ENCODE measurements at regions not wholly inside any gene's neighbourhood (a gene's known extent, or its start where the extent isn't known, plus 50 kb on each side); places are given as distances from the start of the nearest gene placed in this dataset.
"Not testable (repeated sequence)": the region's sequence is repeated elsewhere in the genome, so short reads cannot be mapped to it uniquely, and the experiment has no call there.

DNA sequence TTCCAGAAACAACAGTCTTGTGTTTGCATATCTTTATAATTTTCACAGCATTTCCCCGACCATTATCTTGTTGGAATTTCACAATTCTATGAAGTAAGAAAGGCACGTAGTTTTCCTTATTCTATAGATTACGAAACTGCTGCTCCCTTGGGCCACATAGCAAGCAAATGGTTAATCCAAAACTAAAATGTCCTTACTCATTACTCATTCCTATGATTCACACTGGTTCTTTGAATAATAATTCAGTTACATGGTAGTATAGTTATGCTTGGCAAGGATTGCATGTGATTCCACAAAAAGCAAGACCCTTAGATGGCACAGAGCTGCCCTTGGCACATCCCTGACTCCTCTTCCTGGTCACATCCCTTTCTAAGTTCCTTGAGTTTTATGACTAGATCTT, 51.2 kb downstream of the OR13H1 start:
- no peak for DNase-seq (ENCODE audit: low spot score)

DNA sequence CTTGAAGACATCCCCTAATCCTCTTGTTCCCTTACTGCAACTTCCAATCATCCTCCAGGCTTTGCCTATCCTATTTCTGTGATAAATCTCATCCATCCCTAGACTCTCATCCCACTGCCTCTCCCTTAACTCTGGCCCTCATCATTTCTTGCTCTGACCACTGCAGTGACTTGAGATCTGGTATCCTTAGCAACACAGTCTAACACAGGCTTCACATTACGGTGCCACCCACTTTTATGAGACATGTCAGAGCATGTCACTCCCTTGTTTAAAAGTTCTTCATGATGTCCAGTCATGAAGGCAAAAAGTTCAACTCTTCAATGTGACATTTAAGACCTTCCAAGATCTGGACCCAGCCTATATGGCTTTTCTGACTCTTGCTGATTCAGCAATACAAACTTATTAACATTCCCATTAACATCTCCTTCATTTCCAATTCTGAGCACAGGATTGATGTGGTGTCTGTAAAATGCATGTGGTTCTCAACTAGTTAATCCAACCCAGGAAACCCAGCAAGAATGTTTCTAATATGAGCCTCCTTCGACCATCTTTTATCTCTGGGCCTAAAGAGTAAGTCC, 64.0 kb downstream of the OR13H1 start:
- DNase-seq (ENCODE audit: low spot score) = no peak

DNA sequence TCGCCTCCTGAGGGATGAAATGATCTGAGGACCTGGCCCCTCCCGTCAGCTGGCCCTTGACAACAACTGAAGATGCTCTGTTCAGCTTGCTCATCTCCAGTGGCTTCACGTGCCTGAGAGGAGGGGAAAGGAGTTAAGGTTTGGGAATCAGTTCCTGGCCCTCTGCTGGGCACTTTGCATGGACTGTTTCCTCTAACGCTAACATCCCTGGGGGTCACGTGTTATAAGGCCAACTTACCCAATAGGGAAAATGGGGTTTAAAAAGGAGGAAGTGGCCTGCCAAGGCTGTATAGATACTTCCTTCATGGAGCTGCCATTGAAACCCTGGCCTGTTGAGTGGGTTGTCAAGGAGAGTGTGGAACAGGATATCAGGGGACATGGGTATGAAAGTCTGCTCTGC, 65.6 kb downstream of the OR13H1 start:
- no peak for DNase-seq (ENCODE audit: low spot score)

DNA sequence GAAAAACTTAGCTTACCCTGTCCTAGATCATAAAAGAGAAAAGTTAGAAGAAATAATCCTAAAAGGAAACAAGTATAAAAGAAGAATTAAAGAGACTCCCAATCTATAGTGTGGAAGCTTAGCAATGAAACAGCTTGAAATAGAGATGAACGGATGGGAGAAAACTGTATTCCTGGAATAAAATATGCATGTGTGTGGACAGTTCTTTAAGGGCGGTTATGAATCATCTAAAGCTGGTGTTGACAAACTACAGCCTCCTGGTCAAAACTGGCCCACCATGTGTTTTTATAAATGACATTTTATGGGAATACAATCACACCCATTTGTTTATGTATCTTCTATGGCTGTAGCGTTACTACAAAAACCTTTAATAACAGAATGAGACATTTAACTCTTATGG, 69.4 kb downstream of the OR13H1 start:
- no peak for DNase-seq (ENCODE audit: low spot score)

DNA sequence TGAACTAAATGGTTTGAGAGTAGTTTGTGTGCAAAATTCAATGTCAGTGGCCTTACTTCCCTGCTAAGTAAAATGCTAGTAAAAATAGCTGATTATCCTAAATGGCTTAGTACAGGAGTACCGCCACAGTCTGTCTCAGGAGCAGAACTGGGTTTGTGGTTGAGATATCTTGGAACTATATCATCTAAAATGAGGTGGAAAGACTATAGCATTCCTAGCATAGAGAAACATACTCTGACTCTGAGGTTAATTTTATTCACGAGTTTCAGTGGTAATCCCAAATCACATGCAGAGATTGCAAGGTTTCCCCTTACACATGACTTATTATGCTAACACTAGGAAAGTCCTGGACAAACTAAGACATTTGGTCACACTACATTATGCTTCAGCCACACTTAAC, 70.4 kb downstream of the OR13H1 start:
- no peak for DNase-seq (ENCODE audit: low spot score)

DNA sequence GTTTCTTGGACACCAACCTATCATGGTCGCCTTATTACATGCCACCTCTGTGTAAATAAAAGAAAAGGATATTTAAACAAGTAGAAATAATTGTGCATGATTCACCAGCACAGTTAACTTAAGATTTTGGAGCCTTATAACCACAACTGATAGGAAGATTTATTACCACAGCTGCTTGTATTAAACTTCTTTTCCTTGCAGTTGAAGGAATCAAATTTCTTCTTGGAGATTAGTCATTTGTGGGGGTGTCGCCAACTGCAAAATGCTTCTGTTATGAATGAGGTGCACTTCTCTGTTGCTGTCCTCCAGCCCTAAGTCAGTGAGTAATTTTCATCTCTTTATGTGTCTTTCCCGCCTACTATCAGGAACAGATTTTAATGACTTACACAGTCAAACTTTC, 73.3 kb downstream of the OR13H1 start:
- DNase-seq (ENCODE audit: low spot score) = no peak

DNA sequence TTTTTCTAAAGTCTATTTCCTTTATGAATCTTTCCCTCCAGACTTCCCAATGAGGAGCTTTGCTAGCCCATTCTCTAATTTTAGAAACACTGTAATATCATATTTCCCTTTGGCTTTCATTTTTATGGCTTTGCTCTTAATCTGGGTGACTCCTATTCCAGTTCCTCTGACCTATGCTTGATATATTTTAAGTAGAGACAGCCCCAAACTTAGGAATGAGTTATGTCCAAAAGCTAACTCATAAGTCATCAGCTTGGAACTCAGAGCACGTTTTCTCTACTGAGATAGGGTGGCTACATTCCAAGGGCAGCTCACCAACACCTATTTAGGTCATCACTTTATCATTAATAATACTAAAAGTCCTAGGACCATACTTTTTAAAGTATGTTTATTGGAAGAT, 77.8 kb downstream of the OR13H1 start:
- no peak for DNase-seq (ENCODE audit: low spot score)

DNA sequence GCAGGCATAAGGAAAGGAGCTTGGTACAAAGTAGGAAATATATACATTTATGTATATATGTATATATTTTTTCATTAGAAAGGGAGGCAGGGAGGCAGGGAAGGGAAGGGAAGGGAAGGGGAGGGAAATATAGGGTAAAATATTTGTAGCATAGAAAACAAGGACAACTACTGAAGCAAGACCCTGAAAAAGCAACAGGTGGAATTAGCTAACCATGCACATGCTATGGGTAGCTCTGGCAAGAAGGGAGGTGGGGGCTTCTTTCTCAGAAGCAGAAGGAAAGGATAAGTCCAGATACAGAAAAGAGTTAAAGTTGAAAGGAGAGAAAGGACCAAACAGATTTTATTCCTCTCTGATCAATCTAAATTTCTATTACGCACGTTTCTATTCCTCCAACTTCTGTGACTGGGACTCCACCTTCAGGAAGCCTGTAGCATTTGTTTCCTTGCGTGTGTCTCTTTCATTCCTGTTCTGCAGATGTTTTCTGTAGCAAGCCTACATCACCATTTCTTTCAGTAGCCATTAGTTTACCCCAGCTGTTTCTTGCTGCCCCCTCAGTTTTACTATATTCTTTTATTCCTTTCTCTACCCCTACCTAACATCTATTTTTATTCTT, 82.9 kb downstream of the OR13H1 start:
- DNase-seq (ENCODE audit: low spot score) = no peak

DNA sequence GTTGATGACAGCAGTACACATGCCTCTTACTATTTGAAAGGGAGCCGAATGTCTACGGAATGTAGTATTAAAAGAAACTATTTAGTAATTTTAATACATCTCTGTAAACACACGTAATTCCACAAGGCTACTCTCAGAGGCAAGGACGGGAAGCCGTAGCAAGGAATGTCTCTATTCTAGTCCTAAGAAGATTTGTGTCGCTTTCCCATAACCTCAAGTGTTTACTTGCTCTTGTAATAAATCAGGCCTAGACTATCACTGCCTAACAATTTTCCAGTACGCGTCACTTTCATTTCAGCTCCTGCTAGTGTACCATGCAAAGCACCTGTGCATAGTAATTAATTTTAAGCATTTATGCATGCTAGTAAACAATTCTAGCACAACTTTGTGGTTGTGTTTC, 86.7 kb downstream of the OR13H1 start:
- no peak for DNase-seq (ENCODE audit: low spot score)

DNA sequence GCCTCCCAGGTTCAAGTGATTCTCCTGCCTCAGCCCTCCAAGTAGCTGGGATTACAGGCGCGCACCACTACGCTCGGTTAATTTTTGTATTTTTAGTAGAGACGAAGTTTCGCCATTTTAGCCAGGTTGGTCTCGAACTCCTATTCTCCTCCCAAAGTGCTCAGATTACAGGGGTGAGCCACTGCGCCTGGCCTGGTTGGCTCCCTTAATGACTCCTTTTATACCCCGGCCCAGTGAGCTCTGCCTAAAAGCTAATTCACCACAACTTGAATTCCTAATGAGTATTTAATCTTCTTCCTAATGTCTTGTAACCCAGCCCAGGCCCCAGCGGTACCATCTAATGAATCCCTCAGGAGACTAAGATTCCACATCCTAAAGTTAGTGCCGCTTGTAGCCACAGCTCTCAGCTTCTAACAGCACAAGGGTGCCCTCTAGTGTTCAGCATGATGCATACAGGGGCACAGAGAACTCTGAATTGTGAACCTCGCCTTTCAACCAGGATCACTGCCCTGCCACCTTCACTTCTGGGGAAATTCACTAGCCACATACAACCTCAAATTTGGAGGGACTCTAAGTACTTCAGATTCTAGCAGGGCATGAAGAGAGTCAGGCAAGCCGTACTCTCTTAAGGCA, 89.5 kb downstream of the OR13H1 start:
- peak; percentile 47 for DNase-seq (ENCODE audit: low spot score)

DNA sequence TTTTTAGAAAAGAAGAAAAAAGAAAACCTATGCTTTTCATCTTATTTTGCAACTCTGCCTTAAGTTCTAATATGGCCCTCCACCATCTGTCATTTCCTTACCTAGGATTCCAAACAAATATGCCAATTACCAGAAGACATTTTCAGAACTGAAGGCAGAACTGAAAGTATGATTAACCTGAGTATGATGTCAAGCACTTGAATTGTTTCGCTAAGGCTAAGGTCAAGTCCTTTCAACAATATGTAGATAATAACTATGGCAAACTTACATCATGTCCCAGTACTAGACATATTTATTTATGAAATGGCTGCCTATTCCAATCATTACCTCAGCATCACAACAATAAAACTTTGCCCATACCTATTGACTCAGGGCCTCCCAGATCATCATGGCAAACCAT, 91.0 kb downstream of the OR13H1 start:
- DNase-seq (ENCODE audit: low spot score) = no peak

DNA sequence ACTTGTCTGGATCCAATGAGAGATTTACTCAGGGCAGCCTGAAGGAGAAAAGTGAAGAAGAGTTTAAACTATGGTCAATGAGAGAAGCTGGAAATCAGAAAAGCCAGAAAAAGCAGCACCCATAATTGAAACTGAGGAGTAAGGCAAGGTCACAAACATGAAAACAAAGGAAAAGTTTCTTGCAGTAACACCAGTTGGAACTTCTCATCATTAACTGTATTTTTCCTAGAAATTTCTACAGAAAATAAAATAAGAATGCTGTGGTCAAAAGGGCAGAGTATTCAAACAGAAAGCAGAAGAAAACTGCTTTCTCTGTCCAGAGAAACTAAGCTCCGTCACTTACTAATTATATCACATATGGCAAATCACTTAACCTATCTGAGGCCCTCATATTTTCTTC, 102.2 kb downstream of the OR13H1 start:
- DNase-seq (ENCODE audit: low spot score) = no peak

DNA sequence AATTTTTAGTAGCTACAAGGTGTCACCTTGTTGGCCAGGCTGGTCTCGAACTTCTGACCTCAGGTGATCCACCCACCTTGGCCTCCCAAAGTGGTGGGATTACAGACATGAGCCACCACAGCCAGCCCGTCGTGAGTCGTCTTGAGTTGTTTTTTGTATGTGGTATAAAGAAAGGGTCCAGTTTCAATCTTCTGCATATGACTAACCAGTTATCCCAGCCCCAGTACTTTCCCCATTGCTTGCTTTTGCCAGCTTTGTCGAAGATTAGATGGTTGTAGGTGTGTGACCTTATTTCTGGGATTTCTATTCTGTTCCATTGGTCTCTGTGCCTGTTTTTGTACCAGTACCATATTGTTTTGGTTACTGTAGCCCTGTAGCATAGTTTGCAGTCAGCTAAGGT, 105.9 kb downstream of the OR13H1 start:
- DNase-seq (ENCODE audit: low spot score) = no peak

DNA sequence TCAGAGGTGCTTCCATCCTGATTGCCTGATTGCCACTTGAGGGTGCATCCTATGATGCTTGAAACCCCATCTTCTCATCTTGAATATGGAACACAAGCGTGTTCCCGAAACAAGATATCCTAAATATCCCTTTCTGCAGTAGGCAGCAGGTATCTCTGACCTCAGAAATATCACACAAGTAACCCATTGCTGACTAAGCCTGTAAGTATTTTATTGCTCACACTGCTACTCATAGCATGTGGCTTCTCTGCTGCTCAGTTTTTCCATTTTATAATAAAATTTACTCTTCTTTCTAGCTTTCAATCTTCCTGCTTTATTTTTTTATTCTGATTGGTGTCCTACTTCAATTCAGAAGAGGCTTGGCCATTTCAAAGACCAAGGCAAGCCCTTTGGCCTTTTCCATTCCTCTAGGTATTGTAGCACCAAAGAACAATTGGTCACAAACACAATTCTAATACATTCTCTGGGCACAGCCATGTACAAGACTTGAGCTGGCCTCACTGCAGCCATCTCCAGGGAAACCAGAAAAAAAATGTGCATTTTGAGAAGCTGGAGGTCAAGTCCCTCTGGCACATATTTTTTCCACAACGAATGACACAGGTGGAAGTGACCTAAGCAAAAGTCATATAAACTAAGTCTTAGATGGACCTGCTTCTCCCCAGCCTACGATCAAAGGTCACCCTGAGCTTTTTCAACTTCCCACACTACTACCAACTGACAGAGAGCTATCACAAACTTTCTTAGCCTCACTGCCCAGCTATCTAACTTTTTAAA, 107.0 kb downstream of the OR13H1 start:
- DNase-seq (ENCODE audit: low spot score) = no peak

DNA sequence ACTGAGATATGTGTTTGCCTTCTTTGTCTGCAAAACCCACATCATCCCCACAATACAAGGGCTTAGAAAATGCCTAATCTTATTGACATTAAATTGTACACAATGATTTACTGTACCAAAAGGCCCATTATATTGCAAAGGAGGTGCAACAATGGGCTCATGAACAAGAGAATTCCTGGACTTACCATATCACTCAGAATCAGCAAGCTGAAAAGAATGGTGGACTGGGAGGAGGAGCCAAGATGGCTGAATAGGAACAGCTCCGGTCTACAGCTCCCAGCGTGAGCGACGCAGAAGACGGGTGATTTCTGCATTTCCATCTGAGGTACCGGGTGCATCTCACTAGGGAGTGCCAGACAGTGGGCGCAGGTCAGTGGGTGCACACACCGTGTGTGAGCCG, 119.9 kb downstream of the OR13H1 start:
- DNase-seq (ENCODE audit: low spot score) = not testable (repeated sequence)

DNA sequence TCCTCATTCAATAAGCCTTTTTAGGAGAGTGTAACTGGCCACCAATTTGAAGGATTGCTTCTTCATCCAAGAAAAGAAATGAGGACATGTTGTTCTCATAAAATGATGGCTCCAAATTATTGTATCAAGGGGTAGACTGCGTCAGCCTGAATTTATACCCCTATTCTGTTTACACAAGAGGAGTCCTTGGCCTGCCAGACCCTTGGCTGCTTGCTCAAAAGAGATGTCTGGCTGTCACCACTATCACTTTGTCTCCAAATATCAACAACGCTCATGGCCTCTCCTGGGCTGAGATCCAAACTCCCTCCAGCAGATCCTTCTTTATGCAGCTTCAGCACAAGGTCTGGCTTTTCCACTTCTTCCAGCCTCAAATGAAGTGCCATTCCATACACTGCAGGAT, 127.9 kb downstream of the OR13H1 start:
- DNase-seq (ENCODE audit: low spot score) = no peak

DNA sequence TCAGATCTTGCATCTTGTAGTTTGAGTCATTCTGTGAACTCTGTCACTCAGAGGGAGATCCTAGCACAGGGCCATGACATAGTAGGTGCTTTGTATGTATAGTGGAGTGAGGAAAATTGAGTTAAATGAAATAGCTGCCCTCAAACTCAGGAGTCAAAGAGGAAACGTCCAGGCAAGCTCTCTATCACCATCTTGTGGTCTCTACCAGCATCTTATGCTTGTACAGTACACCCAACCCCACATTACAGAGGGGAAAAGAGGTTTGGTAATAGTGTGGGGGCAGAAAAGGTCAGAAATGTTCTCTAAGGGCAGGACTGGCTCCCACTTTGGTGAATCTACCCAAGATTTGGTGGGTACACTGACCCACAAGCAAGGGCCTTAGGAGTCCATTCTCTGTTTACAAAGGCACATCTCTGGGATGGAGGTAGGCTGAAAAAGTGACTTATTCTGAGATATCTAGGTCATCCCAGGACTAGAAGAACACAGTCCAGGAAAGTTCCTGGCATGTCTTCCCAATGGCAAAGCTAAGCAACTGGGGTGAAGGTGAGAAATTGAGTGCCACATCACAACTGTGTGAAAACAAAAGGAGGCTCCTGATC, 131.8 kb downstream of the OR13H1 start:
- no peak for DNase-seq (ENCODE audit: low spot score)

DNA sequence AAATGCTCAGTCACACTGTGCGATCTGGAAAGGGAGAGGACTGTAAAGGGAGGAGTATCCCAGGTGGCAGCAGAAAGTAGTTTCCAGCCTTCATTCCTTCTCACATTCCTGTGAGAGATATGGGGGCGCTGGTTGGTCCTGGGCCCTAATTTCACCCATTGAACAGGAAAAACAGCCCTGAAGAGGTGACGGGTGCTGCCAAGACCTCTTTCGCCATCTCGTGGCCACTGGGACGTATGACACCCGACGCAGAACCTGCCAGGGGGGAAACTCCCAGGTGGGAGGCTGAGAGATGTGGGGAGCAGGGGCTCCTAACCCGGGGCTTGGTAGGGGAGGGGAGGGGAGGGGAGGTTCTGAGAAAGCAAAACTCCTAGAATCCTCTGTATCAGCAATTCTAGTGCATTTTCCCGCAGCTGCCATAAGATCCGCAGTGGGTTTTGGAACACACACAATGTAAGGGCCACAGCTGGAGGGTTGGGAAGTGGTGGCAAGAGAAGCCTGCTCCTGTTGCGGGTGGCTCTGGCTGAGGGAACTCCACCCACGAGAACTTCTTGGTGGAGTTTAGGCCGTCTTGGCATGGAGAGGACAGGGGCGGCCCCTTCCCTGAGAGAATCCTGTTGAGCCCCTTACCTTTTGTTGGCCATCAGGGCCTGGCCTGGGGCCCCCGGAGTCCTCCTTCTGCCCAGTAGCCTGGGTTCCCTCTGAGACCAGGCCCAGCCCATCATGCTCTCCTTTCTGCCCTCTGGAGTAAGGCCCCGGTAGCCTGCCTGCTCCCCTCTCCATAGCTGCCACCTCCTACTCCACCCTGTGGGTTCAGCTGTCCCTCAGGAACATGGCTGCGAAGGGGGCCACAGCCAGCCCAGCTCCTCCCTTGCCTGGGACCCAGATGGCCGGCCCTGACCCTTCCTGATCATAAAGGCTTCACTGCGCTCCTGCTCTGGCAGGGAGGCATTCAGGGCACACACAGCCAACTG, 134.1 kb downstream of the OR13H1 start:
- peak; percentile 2 for DNase-seq (ENCODE audit: low spot score)

DNA sequence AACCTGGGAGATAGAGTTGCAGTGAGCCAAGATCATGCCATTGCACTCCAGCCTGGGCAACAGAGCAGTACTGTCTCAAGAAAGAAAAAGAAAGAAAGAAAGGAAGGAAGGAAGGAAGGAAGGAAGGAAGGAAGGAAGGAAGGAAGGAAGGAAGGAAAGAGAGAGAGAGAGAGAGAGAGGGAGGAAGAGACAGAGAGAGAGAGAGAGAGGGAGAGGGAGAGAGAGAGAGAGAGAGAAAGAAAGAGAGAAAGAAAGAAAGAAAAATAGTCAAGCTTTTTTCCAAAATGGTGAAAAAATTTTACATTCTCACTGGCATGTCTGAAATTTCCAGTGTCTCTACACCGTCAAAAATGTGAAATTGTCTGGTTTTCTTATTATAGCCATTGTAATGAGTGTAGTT, 138.9 kb downstream of the OR13H1 start:
- not testable (repeated sequence) for DNase-seq (ENCODE audit: low spot score)

DNA sequence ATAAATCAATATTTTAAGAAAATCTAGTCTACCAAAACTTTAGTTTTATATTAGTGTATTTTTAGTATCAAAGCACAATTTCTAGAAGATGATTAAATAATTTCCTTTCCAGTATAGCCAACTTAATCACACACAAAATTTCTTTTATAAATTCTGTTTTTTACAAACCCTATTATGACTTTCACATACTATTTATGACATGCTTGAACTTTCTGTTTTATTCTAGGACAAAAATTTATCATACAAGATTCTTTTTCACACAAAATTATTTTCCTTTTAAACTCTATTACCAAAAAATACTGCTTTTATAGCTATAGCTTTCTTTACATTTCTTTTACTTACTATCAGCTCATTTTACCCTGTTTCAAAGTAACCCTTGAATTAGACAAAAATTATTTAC, 149.5 kb downstream of the OR13H1 start:
- DNase-seq (ENCODE audit: low spot score) = no peak

DNA sequence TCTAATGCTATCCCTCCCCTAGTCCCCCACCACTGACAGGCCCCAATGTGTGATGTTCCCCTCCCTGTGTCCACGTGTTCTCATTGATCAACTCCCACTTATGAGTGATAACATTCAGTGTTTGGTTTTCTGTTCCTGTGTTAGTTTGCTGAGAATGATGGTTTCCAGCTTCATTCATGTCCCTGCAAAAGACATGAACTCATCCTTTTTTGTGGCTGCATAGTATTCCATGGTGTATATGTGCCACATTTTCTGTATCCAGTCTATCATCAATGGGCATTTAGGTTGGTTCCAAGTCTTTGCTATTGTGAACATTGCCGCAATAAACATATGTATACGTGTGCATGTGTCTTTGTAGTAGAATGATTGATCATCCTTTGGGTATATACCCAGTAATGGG, 153.1 kb downstream of the OR13H1 start:
- DNase-seq (ENCODE audit: low spot score) = not testable (repeated sequence)

DNA sequence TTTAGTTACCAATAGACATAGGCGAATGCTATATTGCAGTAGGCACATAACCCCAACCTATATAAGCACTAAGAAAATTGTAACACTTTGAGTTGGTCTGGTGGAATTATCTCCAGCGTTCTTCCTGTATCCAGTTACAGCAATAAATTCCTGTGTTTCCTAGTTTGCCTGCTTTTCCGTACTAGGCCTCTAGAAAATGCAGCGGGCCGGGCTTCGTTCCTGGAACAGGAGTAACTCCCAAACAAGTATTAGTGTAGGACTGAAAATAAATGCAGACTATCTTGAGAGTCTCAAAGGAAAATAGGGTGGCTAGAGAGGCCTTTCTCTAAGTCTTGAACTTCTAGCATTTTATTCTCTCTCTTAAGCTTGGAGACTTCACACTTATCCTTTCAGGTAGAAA, 159.8 kb downstream of the OR13H1 start:
- no peak for DNase-seq (ENCODE audit: low spot score)

Measured in hematopoietic multipotent progenitor cell treated with erythropoietin and hydrocortisone succinate and interleukin-3 and kit ligand, for 15 days (in vitro differentiated cells).